ENCODE measurements at regions not wholly inside any gene's neighbourhood (a gene's known extent, or its start where the extent isn't known, plus 50 kb on each side); places are given as distances from the start of the nearest gene placed in this dataset.

DNA sequence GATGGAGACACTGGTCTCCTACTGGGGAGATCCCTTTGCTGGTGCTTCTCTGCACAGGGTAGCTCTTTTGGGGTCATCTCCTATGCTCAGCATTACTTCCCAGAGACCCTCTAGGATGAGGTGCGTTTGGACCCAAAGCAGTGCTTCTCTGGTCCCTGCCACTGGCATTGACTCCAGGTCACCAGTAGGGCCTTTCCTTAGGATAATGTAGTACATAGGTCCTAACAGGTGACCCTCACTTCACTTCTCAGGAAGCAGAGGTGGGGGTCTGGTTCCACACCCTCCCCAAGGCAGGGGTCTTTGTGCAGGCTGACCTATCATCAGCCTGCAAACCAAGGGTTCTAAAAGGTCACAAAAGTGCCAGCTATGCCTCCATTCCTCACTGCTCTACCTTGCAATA, 145.8 kb upstream of the HS6ST1 start:
- TF ChIP-seq, protein P1, sequence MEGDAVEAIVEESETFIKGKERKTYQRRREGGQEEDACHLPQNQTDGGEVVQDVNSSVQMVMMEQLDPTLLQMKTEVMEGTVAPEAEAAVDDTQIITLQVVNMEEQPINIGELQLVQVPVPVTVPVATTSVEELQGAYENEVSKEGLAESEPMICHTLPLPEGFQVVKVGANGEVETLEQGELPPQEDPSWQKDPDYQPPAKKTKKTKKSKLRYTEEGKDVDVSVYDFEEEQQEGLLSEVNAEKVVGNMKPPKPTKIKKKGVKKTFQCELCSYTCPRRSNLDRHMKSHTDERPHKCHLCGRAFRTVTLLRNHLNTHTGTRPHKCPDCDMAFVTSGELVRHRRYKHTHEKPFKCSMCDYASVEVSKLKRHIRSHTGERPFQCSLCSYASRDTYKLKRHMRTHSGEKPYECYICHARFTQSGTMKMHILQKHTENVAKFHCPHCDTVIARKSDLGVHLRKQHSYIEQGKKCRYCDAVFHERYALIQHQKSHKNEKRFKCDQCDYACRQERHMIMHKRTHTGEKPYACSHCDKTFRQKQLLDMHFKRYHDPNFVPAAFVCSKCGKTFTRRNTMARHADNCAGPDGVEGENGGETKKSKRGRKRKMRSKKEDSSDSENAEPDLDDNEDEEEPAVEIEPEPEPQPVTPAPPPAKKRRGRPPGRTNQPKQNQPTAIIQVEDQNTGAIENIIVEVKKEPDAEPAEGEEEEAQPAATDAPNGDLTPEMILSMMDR (IDR thresholded peaks at IDR 0.05; ENCODE audit: insufficient read depth in 1 of 2, low read depth in 1 of 2, low read length in 1 of 2, severe bottlenecking in 1 of 2, unreplicated experiment in 1 of 2), result no peak
- intact Hi-C loops (cut with micrococcal nuclease; ENCODE audit: unreplicated experiment), result no loop called here
- no TSS peak for BruUV-seq (replicated peaks)
- H3K27me3 ChIP-seq (replicated peaks; ENCODE audit: control insufficient read depth, insufficient read depth, low read length), result no peaks in the 10 kb centered on the region
- DNase-seq, result no peak
- POLR2A ChIA-PET, result no interaction called here
- no peaks in the 10 kb centered on the region for H3K4me1 Mint-ChIP-seq (ENCODE audit: low read depth, unreplicated experiment)
- CTCF ChIA-PET, result no interaction called here
- peaks cover 3% of the 10 kb centered on the region for H3K27me3 Mint-ChIP-seq (ENCODE audit: insufficient read depth, unreplicated experiment)
- H3K4me3 ChIP-seq (ENCODE audit: low read depth, low read length), result no peak overlapping the region
- no peaks in the 10 kb centered on the region for H3K36me3 Mint-ChIP-seq (ENCODE audit: insufficient read depth, unreplicated experiment)
- no peak overlapping the region for H3K27ac Mint-ChIP-seq (ENCODE audit: unreplicated experiment)
- H3K4me3 Mint-ChIP-seq (ENCODE audit: unreplicated experiment), result no peak overlapping the region
- no peaks in the 10 kb centered on the region for H3K4me1 ChIP-seq
- no peaks in the 10 kb centered on the region for H3K36me3 ChIP-seq (ENCODE audit: control insufficient read depth, insufficient read depth, low read length)
- H3K9me3 ChIP-seq, result peaks cover 15% of the 10 kb centered on the region
- peaks cover 15% of the 10 kb centered on the region for H3K9me3 Mint-ChIP-seq (ENCODE audit: unreplicated experiment)

DNA sequence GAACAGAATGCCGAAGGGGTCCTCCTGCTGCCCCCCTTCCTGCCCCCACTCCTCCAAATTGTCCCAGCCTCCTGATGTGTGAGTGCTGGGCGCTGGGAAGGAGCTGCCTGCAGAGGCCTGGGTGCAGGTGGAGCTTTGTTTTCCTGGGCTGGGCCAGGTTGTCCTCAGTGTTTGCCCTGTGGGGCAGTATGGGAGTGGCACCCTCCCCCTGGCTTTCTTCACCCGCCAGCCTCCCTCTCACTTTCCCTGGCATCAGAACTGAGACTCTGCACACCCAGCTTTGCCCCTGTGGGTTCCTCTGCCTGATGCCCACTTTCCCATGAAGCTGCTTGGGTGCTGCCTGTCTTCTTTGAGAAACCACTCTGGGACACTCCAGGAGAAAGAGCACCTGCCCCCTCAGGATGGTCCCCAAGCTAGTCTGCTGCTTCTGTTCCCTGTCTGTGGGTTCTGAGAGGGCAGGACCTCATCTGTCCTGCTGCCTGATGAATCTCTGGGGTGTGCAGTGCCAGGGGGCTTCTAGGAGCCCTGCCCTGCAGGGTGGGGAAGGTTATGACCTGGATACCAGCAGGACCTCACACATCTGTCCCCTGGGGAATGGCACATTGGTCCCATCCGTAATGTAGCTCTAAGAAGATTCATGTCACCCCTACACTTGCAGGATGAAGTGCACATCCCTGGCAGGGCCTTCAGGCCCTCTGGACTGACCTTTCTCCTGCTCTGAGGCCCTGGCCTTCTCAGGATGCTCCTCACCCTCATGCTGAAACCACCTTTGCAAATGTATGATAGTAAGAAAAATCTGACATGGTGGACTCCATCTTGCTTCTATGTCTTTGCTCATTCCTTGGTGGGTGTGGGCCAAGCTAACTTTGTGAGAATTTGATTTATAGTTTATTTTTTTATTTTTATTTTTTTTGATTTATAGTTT, 146.8 kb upstream of the HS6ST1 start:
- no peaks in the 10 kb centered on the region for H3K36me3 ChIP-seq (ENCODE audit: control insufficient read depth, insufficient read depth, low read length)
- Mint-ChIP-seq H3K27me3 (ENCODE audit: insufficient read depth, unreplicated experiment) (peaks cover 3% of the 10 kb centered on the region), H3K9me3 (ENCODE audit: unreplicated experiment) (peaks cover 15% of the 10 kb centered on the region), H3K36me3 (ENCODE audit: insufficient read depth, unreplicated experiment) (no peaks in the 10 kb centered on the region), H3K4me3 (ENCODE audit: unreplicated experiment) (no peak overlapping the region), H3K4me1 (ENCODE audit: low read depth, unreplicated experiment) (no peaks in the 10 kb centered on the region), H3K27ac (ENCODE audit: unreplicated experiment) (no peak overlapping the region)
- intact Hi-C loops (cut with micrococcal nuclease; ENCODE audit: unreplicated experiment), result no loop called here
- TF ChIP-seq, protein P1 (IDR thresholded peaks at IDR 0.05; ENCODE audit: insufficient read depth in 1 of 2, low read depth in 1 of 2, low read length in 1 of 2, severe bottlenecking in 1 of 2, unreplicated experiment in 1 of 2), result no peak
- CTCF ChIA-PET, result no interaction called here
- no peak overlapping the region for H3K4me3 ChIP-seq (ENCODE audit: low read depth, low read length)
- POLR2A ChIA-PET, result no interaction called here
- H3K4me1 ChIP-seq, result no peaks in the 10 kb centered on the region
- no TSS peak for BruUV-seq (replicated peaks)
- H3K27me3 ChIP-seq (replicated peaks; ENCODE audit: control insufficient read depth, insufficient read depth, low read length), result no peaks in the 10 kb centered on the region
- no peak for DNase-seq
- peaks cover 26% of the 10 kb centered on the region for H3K9me3 ChIP-seq

DNA sequence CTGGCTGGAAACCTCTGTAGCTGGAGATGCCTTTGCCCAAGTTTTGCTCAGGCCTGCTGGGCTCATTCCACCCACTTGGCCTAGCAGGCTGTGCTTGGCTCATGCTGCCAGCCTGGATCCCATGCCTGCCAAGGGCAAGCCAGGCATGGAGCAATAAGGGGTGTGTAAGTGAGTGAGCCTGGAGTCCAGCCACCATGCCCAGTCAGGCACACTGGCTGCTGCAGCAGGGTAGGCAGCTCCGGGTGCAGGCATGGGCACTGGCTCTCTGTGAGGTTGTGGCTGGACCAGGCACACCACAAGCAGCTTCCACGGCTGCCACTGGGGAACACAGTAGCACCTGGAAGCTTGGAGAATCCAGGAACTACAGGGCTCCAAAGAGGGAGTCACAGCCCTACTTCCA, 147.7 kb upstream of the HS6ST1 start:
- no peaks in the 10 kb centered on the region for H3K36me3 ChIP-seq (ENCODE audit: control insufficient read depth, insufficient read depth, low read length)
- no peaks in the 10 kb centered on the region for H3K27me3 ChIP-seq (replicated peaks; ENCODE audit: control insufficient read depth, insufficient read depth, low read length)
- peaks cover 28% of the 10 kb centered on the region for H3K9me3 ChIP-seq
- H3K4me3 Mint-ChIP-seq (ENCODE audit: unreplicated experiment), result no peak overlapping the region
- H3K36me3 Mint-ChIP-seq (ENCODE audit: insufficient read depth, unreplicated experiment), result no peaks in the 10 kb centered on the region
- H3K9me3 Mint-ChIP-seq (ENCODE audit: unreplicated experiment), result peaks cover 15% of the 10 kb centered on the region
- peaks cover 3% of the 10 kb centered on the region for H3K27me3 Mint-ChIP-seq (ENCODE audit: insufficient read depth, unreplicated experiment)
- CTCF ChIA-PET, result no interaction called here
- H3K4me1 Mint-ChIP-seq (ENCODE audit: low read depth, unreplicated experiment), result no peaks in the 10 kb centered on the region
- TF ChIP-seq, protein P1 (IDR thresholded peaks at IDR 0.05; ENCODE audit: insufficient read depth in 1 of 2, low read depth in 1 of 2, low read length in 1 of 2, severe bottlenecking in 1 of 2, unreplicated experiment in 1 of 2), result no peak
- H3K4me3 ChIP-seq (ENCODE audit: low read depth, low read length), result no peak overlapping the region
- no TSS peak for BruUV-seq (replicated peaks)
- no peaks in the 10 kb centered on the region for H3K4me1 ChIP-seq
- intact Hi-C loops (cut with micrococcal nuclease; ENCODE audit: unreplicated experiment), result no loop called here
- no peak for DNase-seq
- H3K27ac Mint-ChIP-seq (ENCODE audit: unreplicated experiment), result no peak overlapping the region
- POLR2A ChIA-PET, result no interaction called here

Measured in Caco-2 (cell line).